Right cardiac atrium (tissue), 5 donors: ENCODE measurements at regions not wholly inside any gene's neighbourhood (a gene's known extent, or its start where the extent isn't known, plus 50 kb on each side); places are given as distances from the start of the nearest gene placed in this dataset.

Experiments used
- ATAC-seq, 2 donors: fragments of 200-7000 bp; cut with Tn5 transposase; one replicate each; pipeline versions ENCODE4 v1.8.0 to v1.9.1; 2020; ENCODE audit warnings: moderate library complexity in 2 of 2, mild to moderate bottlenecking in 1 of 2
- DNase-seq, 3 donors: peaks; one replicate each; pipeline ENCODE4 v3.0.0-alpha.2; 2020
- H3K27ac ChIP-seq: one replicate; pipeline ENCODE4 v1.5.1; 2013; ENCODE audit warnings: mild to moderate bottlenecking, low read length, control low read depth, moderate library complexity
- H3K27me3 ChIP-seq: one replicate; pipeline ENCODE4 v1.6.1; 2013; ENCODE audit not compliant: control insufficient read depth, insufficient read depth
- H3K4me1 ChIP-seq: one replicate; pipeline ENCODE4 v1.6.1; 2013; ENCODE audit warnings: low read length; ENCODE audit not compliant: control insufficient read depth, insufficient read depth
- H3K4me3 ChIP-seq: one replicate; pipeline ENCODE4 v1.5.1; 2013; ENCODE audit warnings: low read length, control low read depth
- H3K9me3 ChIP-seq: one replicate; pipeline ENCODE4 v1.6.1; 2013; ENCODE audit warnings: low read length; ENCODE audit not compliant: control insufficient read depth
- WGBS: extraction: QIAGEN DNeasy Blood & Tissue Kit; methylation state at CpG from one replicate; pipeline ENCODE4 v1.1.7; 2013; 5-methylcytosine and 5-hydroxymethylcytosine counted together
- intact Hi-C, 4 donors: fragments of 100-400 bp; cut with DNase I; formaldehyde crosslinking; loops; one replicate each; pipeline versions ENCODE4 v1.11.0 to v1.14.0; 2022 to 2023
- donor health status: healthy with polysubstance abuse.
- donor health status: DM: no; HTN: yes; CAD: no.
- donor health status: DM: no; HTN: no; CAD: no.
- donor health status: DM: no; HTN: yes; CAD: no; lungs with severe emphysema.
- donor health status: DM: yes; HTN: yes; CAD: no.

- 82% methylated on average over 2 of the region's 2 CpGs for WGBS
Measured at GRCh38 chrY:7463711-7464110, 552.2 kb upstream of the AMELY start.

GRCh38 chrY:7463196-7463595, 551.6 kb upstream of the AMELY start:
- 71% methylated on average over 2 of the region's 2 CpGs for WGBS
- no peak overlapping the region for H3K4me3 ChIP-seq
- no peaks in the 10 kb centered on the region for H3K9me3 ChIP-seq
- no peak overlapping the region for H3K27ac ChIP-seq
- intact Hi-C loops: no loop called here
- DNase-seq (no peak), ATAC-seq (no peak)
- H3K4me1 ChIP-seq: no peaks in the 10 kb centered on the region
- no peaks in the 10 kb centered on the region for H3K27me3 ChIP-seq

More at GRCh38 chrY:7463711-7464110, 552.2 kb upstream of the AMELY start:
- Histone ChIP-seq H3K4me3 (no peak overlapping the region), H3K27me3 (no peaks in the 10 kb centered on the region), H3K9me3 (no peaks in the 10 kb centered on the region), H3K4me1 (no peaks in the 10 kb centered on the region), H3K27ac (no peak overlapping the region)
- ATAC-seq: no peak
- intact Hi-C loops: no loop called here
- no peak for DNase-seq

- Histone ChIP-seq H3K27me3 (no peaks in the 10 kb centered on the region), H3K4me3 (no peak overlapping the region), H3K4me1 (no peaks in the 10 kb centered on the region), H3K27ac (no peak overlapping the region), H3K9me3 (no peaks in the 10 kb centered on the region)
- no peak for ATAC-seq
- DNase-seq: no peak
- intact Hi-C loops: no loop called here
- 32% methylated on average over 2 of the region's 2 CpGs for WGBS
Measured at GRCh38 chrY:7462657-7463056, 551.1 kb upstream of the AMELY start.

GRCh38 chrY:7461873-7462525, 550.4 kb upstream of the AMELY start:
- no peak for ATAC-seq
- WGBS: 63% methylated on average over 6 of the region's 6 CpGs

DNA sequence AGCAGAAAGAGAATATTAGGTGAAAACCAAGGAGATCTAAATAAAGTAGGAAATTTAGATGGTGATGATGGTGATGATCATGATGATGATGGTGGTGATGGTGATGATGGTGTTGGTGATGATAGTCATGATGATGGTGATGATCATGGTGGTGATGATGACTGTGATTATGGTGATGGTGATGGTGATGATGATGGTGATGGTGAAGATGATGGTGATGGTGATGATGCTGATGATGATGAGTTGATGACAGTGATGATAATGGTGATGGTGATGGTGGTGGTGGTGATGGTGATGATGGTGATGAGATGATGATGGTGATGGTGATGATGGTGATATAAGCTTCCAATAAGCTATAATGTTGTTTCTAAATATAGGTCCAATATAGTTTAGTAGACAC, 548.2 kb upstream of the AMELY start:
- intact Hi-C loops: no loop called here
- DNase-seq: no peak

More at GRCh38 chrY:7461873-7462525, 550.4 kb upstream of the AMELY start:
- Histone ChIP-seq H3K9me3 (no peaks in the 10 kb centered on the region), H3K4me1 (no peaks in the 10 kb centered on the region), H3K4me3 (no peak overlapping the region), H3K27ac (no peak overlapping the region), H3K27me3 (no peaks in the 10 kb centered on the region)
- intact Hi-C loops: no loop called here
- no peak for DNase-seq

DNA sequence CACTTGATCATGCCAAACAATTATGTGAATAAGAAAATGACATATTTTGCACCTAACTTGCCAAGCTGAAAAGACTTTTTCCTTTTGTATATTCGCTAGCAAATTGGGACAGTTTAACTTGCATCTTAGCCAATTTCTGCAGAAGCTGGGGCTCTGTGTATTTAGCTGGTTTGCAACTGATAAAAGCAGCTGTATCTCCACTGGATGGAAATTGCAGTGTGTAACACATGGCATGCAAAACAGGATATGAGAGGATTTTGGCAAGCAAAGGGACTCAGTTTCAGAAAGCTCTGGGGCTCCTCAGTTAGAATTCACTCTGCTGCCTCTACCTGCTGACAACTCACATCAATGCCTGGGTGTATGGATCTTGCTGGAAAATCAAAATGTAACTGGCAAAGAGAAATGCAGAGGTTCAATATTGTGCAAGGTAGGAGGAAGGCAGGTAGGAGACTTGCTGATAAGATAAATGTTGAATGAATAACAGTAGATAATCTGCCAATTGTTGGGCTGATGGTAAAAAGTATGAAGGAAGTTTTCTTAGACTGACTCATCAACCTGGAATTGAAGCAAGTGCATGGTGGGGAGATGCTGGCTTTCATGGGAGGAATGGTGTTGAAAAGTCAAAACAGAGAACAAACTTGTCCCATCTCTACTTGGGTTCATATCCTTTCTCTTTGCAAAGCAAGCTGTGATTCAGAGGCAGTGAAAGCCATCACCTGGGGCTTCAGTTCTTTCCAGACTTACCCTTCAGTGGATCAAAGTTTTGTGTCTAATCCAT, 546.9 kb upstream of the AMELY start:
- 20% methylated on average over 1 of the region's 1 CpG for WGBS
- H3K27ac ChIP-seq: no peak overlapping the region
- ATAC-seq: peak in 1 of 2 donors; percentile 72

More for the DNA sequence above, 548.2 kb upstream of the AMELY start:
- Histone ChIP-seq H3K4me3 (no peak overlapping the region), H3K27me3 (no peaks in the 10 kb centered on the region), H3K9me3 (no peaks in the 10 kb centered on the region), H3K27ac (no peak overlapping the region), H3K4me1 (no peaks in the 10 kb centered on the region)
- ATAC-seq: no peak

DNA sequence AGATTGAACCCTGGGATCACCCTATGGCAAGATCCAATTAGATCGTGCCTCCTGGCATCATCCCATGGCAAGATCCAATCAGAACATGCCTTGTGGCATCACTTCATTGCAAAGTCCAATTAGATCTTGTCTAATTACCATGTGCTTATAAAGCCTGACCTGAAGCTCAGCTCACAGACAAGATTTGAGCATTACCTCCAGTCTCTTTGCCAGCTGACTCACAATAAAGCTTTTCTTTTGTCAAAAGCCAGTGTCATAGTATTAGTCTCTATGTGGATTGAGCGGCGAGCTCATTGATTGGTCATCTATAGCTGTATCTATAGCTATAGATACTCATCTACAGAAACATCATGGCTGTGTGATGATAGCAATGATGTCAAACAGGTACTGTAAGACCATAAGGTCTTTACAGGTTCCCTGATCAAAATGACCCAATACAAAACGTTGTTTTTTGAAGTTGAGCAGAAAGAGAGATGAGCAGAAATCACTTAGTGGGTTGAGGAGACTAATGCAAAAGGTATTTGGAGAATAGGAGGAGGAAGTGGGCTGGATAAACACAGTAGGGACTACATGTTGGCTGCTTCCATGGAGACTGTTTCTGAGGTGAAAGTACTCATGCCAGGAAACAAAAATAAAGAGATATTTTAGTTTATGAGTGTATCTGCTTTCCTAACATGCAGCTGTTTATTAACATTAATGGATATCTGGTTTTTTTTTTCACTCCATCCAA, 545.9 kb upstream of the AMELY start:
- DNase-seq (no peak), ATAC-seq (no peak)
- WGBS: 70% methylated on average over 4 of the region's 4 CpGs
- Histone ChIP-seq H3K4me3 (no peak overlapping the region), H3K4me1 (no peaks in the 10 kb centered on the region), H3K9me3 (no peaks in the 10 kb centered on the region), H3K27me3 (no peaks in the 10 kb centered on the region), H3K27ac (no peak overlapping the region)
- intact Hi-C loops: no loop called here

More for the DNA sequence above, 546.9 kb upstream of the AMELY start:
- Histone ChIP-seq H3K9me3 (no peaks in the 10 kb centered on the region), H3K27me3 (no peaks in the 10 kb centered on the region), H3K4me3 (no peak overlapping the region), H3K4me1 (no peaks in the 10 kb centered on the region)
- no peak for DNase-seq
- intact Hi-C loops: no loop called here

DNA sequence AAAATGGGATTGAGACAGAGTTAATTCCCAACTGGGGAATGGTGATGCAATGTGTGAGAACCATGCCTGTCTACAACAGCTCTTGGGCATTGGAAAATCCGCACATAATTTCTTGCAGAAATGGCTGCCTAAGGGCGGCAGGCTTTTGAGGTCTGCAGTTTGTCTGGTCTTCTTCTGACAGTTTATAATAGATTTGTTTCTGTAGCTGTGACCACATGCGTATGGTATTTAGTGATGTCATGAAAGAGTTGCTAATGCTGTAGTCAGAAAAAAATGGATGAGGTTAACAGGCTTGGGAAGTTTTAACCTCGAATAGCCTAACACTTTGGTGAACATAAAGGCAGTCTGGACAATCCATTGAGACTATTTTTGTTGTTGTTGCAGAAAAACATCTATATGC, 544.1 kb upstream of the AMELY start:
- DNase-seq (no peak), ATAC-seq (no peak)
- intact Hi-C loops: no loop called here
- no peaks in the 10 kb centered on the region for H3K4me1 ChIP-seq
- no peaks in the 10 kb centered on the region for H3K9me3 ChIP-seq
- no peak overlapping the region for H3K27ac ChIP-seq
- 52% methylated on average over 4 of the region's 4 CpGs for WGBS
- no peak overlapping the region for H3K4me3 ChIP-seq
- no peaks in the 10 kb centered on the region for H3K27me3 ChIP-seq

- Histone ChIP-seq H3K27me3 (no peaks in the 10 kb centered on the region), H3K9me3 (no peaks in the 10 kb centered on the region), H3K27ac (no peak overlapping the region), H3K4me1 (no peaks in the 10 kb centered on the region), H3K4me3 (no peak overlapping the region)
- DNase-seq (no peak), ATAC-seq (no peak)
- intact Hi-C loops: no loop called here
- 87% methylated on average over 5 of the region's 5 CpGs for whole genome bisulfite sequencing
Measured at GRCh38 chrY:7453336-7453735, 541.8 kb upstream of the AMELY start.

- H3K27me3 ChIP-seq: no peaks in the 10 kb centered on the region
- no peaks in the 10 kb centered on the region for H3K9me3 ChIP-seq
- no peak for DNase-seq
- intact Hi-C loops: no loop called here
- 85% methylated on average over 9 of the region's 9 CpGs for WGBS
- no peaks in the 10 kb centered on the region for H3K4me1 ChIP-seq
- H3K4me3 ChIP-seq: no peak overlapping the region
- no peak for ATAC-seq
- H3K27ac ChIP-seq: no peak overlapping the region
Measured at GRCh38 chrY:7452246-7452645, 540.7 kb upstream of the AMELY start.

DNA sequence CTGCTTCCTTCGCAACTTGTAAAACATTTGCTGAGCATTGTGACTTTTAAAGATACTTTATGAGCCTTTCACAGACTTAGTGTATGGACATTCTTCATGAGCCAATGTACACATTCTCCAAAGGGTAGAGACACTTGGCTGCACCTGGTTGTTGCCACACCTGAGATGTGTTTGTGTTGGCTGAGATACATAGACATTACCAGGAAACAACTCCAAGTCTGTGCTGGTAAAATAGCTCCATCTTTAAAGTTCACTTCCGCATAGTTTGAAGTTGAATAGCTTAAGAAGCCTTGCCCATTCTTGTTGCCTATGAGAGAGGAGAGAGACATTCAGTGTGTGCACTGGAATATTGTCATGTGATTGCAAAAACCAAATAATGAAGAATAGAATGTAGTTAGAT, 538.3 kb upstream of the AMELY start:
- no peak for ATAC-seq
- no peaks in the 10 kb centered on the region for H3K4me1 ChIP-seq

More for the DNA sequence above, 538.3 kb upstream of the AMELY start:
- H3K27ac ChIP-seq: no peak overlapping the region
- no peak for DNase-seq
- H3K4me3 ChIP-seq: no peak overlapping the region
- 85% methylated on average over 2 of the region's 2 CpGs for WGBS
- no peaks in the 10 kb centered on the region for H3K27me3 ChIP-seq
- no peaks in the 10 kb centered on the region for H3K9me3 ChIP-seq
- intact Hi-C loops: no loop called here
